ENCODE measurements at regions not wholly inside any gene's neighbourhood (a gene's known extent, or its start where the extent isn't known, plus 50 kb on each side); places are given as distances from the start of the nearest gene placed in this dataset.
"Not testable (repeated sequence)": the region's sequence is repeated elsewhere in the genome, so short reads cannot be mapped to it uniquely, and the experiment has no call there.

DNA sequence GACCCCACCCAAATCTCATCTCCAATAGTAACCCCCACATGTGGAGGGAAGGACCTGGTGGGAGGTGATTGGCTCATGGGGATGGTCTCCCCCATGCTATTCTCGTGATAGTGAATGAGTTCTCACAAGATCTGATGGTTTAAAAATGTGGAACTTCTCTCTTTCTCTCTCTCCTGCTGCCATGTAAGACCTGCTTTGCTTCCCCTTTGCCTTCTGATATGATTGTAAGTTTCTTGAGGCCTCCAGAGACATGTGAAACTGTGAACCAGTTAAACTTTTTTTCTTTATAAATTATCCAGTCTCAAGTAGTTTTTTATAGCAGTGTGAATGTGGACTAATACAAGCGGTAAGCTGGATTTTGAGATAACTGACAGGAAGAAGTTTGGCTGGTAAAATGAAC lies 60.3 kb upstream of the MBNL1 start:
- no peak overlapping the region for H3K27ac ChIP-seq
- no peak for DNase-seq (ENCODE audit: low read depth, low spot score)

DNA sequence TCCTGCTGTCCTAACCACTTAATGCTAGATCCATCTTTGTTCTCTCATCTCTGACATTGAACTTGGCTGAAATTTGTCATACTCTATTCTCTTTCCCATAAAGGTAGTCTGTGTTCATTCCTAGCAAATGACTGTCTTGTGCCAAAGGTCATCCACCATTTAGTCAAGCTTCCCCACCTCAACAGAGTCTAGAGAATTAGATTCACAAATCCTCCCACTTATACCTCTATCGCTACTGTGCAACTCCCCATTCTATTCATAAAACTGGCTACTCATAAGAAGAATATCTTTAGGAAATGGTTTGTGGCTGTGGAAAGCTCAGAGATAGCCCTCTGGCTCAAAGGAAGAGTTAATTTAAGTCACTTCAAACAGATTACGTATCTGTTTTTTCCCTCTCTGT lies 59.7 kb upstream of the MBNL1 start:
- no peak overlapping the region for H3K27ac ChIP-seq
- DNase-seq (ENCODE audit: low read depth, low spot score) = no peak

DNA sequence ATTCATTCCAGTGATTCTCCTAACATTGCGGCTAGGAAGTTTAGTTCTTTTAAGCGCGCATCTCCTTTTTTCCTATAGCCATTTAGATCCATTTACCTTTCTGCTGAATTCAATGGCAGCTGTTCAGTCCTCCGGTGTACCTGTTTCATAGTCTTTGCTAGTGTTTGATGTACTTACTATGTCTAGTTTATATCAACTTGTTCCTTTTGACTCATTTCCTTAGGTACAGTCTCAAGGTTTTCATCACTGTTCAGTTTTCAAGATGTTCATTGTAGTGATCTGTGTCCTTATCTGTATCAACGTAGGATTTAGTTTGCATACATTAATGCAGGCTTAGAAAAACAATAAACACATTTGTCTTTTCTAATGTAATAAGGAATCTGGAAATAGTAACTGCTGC lies 59.0 kb upstream of the MBNL1 start:
- DNase-seq (ENCODE audit: low read depth, low spot score) = no peak
- H3K27ac ChIP-seq = no peak overlapping the region

DNA sequence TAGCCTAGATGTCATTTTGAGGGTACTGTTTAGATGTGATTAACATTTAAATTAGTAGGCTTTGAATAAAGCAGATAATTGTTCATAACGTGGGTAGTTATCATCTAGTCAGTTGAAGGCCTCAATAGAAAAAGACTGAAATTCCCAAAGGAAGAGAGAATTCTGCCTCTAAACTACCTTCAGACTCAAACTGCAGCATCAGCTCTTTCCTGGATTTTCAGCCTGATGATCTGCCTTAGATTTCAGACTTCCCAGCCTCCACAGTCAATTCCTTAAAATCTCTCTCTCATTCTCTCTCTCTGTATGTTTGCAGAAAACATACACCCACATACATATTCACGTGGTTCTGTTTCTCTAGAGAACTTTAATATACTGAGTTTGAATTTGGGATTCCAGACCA lies 58.0 kb upstream of the MBNL1 start:
- no peak for DNase-seq (ENCODE audit: low read depth, low spot score)
- no peak overlapping the region for H3K27ac ChIP-seq

DNA sequence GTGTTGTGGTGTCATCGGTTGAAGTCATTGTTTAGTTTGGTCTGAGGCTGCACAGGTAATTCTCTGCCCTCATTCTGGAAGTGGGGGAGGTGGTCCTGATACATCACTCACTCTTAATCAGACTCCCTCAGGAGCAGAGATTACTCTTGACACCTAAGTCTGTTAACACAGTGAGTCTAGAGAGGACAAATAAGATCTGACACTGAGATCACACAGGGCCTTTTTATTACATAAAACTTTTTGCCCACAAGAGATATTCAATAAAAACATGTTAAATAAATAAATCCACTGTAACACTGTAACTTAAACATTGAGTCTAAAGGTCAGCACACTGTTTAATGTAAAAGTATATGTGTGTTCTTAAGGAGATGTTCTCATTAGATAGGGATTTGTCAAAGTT lies 57.1 kb upstream of the MBNL1 start:
- no peak overlapping the region for H3K27ac ChIP-seq
- no peak for DNase-seq (ENCODE audit: low read depth, low spot score)

DNA sequence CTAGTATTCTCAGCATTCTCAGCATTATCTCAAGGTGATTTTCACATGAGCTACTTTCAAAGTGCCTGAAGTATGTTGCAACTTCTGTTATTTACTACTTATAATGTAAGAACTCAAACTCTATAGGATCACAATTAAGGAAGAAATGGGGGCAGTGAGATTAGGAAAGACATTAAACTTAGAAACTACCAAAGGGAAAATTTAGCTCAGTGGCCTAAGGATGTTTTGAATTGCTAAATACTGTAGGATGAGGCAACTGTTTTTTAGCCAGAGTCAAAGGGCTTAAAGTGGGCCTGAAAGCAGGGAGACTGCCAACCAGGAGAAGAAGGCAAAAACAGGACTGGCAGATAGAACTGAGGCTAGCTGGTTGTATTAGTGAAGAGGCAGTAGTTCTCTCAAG lies 55.5 kb upstream of the MBNL1 start:
- no peak for DNase-seq (ENCODE audit: low read depth, low spot score)
- no peak overlapping the region for H3K27ac ChIP-seq

DNA sequence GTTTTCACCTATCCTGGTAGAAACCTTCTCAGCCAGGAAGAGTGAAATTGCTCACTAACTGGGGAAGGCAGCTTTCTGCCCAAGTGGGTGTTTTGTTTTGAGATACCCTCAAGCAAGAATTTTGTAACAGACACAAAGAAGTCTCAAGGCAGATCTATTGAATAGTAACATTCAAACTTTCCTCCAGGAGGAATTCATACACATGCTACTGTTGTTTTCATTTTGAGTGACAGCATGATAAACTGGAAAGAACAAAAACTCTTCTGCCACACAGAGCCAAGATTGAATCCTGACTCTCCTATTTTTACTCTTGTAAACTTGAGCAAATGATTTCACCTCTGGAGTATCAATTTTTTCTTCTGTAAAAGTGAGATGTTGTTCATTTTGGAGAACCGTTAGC lies 54.8 kb upstream of the MBNL1 start:
- no peak overlapping the region for H3K27ac ChIP-seq
- DNase-seq (ENCODE audit: low read depth, low spot score) = no peak

DNA sequence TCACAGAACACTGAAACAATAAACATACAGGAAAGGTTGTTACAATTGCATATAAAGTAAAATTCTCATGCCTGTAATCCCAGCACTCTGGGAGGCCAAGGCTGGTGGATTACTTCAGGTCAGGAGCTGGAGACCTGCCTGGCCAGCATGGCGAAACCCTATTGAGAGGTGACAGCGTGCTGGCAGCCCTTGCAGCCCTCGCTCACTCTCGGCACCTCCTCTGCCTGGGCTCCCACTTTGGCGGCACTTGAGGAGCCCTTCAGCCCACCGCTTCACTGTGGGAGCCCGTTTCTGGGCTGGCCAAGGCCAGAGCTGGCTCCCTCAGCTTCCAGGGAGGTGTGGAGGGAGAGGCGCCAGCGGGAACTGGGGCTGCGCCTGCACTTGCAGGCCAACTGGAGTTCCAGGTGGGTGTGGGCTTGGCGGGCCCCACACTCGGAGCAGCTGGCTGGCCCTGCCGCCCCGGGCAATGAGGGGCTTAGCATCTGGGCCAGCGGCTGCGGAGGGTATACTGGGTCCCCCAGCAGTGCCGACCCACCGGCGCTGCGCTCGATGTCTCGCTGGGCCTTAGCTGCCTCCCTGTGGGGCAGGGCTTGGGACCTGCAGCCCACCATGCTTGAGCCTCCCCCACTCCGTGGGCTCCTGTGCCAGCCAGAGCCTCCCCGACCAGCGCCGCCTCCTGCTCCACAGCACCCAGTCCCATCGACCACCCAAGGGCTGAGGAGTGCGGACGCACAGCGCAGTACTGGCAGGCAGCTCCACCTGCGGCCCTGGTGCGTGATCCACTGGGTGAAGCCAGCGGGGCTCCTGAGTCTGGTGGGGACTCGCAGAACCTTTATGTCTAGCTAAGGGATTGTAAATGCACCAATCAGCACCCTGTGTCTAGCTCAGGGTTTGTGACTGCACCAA lies 51.5 kb upstream of the MBNL1 start:
- not testable (repeated sequence) for DNase-seq (ENCODE audit: low read depth, low spot score); H3K27ac ChIP-seq

DNA sequence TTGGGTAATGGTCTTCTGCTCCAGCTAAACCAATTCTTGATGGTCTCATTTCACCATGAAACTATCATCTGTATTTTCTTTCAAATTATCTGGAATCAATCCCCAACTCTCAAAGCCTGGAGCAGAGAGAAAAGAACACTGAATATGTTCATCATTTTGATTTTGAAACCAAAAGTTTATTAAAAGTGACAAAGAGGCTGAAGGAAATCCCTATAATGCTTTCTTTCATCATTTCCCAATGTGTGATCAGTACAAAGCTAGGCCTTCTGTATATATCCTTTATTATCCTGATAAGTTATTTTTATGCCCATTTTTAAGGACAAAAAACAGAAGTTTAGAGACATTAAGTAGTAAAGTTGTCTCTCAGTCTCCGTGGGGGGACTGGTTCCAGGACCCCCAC lies 50.1 kb upstream of the MBNL1 start:
- DNase-seq (ENCODE audit: low read depth, low spot score) = no peak

More for the DNA sequence above, 50.1 kb upstream of the MBNL1 start:
- H3K27ac ChIP-seq = no peak overlapping the region

All from epithelial cell of prostate (primary cell).